ENCODE measurements at regions not wholly inside any gene's neighbourhood (a gene's known extent, or its start where the extent isn't known, plus 50 kb on each side); places are given as distances from the start of the nearest gene placed in this dataset.
"Not testable (repeated sequence)": the region's sequence is repeated elsewhere in the genome, so short reads cannot be mapped to it uniquely, and the experiment has no call there.

DNA sequence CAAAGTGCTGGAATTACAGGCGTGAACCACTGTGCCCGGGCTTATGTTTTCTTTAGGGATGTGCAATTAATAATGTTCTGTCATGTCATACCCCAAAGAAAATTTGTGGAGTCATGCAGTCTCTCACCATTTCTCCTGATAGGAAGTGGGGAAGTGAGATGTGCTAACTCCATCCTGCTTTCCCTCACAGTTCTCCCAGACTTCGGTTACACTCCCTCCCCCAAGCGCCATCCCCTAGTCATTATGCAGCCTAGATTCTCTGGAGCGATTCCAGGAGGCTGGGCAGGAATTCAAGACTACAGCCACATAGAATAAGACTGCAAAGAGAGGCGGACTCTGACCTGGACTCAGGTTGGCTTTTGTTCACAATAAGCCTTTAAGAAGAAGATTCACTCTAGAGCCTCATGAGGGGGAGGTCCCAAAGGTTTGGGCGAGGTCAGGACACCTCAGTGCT, 271.4 kb downstream of the ALDH8A1 start:
- intact Hi-C loops (cut with micrococcal nuclease) = no loop called here

DNA sequence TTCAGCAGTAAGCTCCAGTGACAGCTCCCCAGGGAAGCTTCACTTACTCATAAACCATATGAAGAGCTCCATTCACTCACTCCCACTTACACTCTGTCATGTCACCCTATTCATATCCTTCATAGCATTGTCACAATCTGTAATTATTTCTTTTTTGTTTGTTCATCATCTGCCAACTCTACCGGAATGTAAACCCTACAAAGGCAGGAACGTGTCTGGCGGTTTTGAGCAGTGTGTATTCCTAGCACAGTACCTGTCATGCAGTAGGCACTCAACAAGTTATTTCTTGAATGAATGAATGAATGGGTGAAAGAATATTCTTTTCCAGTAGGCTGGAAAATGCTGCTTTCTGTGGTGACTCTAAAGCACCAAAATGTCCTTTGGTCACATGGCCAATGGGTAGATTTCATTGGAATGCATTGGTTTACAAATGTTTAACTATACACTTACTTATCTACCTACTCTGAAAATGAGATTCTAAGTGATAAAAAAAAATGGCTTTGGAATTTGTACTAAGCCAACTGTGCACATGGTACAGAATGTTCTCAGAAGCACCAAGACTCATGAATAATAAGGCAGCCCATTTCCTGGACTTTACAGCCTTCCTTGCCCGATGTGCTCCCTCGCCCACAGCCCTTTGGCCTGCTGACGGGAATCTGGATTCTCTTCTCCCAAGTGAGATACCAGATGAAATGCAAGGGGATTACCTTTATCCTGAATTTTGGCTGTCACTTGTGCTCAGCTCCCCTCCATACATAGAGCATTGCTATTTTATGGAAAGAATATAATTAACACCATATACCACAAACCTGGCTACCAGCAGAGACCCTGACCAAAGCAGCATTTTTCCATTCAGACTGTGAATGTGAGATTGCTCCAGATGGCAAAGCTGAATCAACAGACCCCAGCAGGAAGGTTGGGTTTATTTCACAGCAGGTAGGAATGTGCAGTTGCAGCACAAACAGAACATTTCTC, 273.3 kb downstream of the ALDH8A1 start:
- intact Hi-C loops (cut with micrococcal nuclease) = no loop called here

DNA sequence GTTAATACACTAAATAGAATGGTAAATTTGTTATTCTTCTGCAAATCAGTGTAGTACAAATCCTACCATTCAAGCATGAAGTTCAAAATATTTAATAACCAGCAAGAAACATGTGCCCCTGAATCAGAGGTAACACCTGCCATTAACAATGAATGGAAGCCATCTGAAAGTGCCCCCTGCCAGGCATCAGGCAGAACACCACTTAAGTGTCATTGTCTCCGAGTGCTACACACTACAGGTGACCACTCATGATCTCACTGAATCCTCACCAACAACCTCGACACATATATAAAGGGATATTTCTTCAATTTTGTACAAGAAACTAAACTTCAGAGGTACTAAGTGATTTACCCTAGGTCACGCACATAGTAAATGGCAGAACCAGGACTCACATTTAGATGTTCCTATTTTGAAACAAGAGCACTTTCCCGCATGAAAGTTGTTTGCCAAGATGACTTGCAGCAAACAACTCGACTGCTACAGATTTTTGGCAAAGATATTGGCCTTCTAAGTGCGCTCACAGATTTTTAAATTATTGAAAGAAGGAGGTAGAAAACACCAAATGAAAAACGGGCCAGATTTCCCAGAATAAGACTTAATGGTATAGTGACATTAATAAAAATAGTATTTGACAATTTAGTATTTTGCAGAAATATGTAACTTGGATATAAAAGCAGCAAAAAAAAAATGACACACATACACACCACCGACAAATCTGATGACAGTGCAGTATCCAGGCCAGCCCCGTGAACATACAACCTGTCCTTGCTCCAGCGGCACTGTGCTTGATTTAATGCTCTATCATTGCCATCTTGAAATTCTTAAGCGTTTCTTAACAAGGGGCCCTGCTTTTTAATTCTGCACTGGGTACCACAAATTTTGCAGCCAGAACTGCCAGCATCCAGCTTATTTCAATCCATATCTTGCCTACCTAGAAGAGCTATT, 274.5 kb downstream of the ALDH8A1 start:
- intact Hi-C loops (cut with micrococcal nuclease) = no loop called here

DNA sequence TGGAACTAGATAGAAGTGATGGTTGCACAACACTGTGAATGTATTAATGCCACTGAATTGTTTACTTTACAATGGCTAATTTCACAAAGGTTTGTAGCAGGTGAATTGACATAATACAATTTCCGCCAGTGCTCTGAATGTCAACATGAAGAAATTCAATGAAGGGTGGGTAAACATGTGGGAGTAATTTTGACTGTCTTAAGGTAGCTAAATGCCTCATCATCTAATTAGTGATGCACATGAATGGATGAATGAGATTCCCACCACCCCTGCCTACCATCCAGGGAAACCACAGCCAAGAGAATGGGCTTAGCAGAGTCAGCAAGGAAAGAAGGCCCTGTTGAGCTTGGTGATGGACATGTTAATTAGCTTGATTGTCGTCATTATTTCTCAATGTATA, 275.3 kb downstream of the ALDH8A1 start:
- intact Hi-C loops (cut with micrococcal nuclease) = no loop called here

DNA sequence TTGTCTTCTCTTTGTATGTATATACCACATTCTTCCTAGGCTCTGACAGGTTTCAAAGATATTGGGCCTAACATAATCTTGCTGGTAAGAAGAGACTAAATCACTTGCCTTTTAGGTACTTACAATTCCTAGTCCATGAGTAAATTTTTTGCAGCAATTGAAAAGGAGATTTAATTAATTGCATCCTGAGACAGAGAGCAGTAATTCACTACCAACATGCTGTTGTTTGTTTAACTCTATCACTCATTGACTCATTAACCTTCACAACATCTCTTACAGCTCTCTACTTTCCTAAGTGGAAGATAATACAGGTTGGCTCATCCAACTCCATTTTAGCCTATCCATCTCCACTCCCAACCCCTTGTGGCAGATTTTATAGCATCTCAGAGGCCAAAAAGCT, 280.4 kb downstream of the ALDH8A1 start:
- intact Hi-C loops (cut with micrococcal nuclease) = no loop called here

DNA sequence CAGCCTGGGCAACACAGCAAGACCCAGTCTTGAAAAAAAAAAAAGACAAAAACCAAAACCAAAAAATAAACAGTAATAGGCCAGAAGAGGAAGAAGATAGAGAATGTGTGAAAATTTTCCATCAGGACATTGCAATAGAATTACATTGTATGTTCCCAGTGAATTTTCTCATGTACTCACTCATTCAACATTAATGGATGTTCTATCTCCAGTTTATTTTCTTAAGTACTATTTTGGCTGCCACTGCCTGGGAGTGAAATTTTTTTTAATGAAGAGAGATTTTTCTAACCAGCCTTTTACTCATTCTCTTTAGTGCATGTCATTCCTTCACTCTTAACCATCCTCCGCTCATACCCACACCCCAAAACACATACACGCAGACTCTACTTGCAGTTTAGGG, 282.8 kb downstream of the ALDH8A1 start:
- intact Hi-C loops (cut with micrococcal nuclease) = no loop called here

DNA sequence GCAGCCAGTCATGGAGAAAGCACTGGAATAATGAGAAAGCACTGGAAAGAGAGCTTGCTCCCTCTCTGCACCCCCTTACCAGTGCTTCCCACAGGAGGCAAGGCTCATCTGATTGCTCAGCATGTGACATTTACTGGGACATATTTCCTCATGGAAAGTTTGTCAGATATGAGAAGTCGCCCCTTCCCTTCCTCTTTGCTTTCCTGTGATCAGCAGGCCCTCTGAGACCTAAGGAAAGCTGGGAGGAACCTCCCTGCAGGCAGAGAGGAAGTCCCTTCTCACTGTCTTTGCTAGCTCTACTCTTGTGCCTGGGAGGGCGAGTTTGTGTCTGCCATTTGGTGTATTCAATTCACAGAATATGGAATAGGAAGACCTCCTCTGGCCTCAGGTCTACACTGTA, 283.8 kb downstream of the ALDH8A1 start:
- intact Hi-C loops (cut with micrococcal nuclease) = no loop called here

DNA sequence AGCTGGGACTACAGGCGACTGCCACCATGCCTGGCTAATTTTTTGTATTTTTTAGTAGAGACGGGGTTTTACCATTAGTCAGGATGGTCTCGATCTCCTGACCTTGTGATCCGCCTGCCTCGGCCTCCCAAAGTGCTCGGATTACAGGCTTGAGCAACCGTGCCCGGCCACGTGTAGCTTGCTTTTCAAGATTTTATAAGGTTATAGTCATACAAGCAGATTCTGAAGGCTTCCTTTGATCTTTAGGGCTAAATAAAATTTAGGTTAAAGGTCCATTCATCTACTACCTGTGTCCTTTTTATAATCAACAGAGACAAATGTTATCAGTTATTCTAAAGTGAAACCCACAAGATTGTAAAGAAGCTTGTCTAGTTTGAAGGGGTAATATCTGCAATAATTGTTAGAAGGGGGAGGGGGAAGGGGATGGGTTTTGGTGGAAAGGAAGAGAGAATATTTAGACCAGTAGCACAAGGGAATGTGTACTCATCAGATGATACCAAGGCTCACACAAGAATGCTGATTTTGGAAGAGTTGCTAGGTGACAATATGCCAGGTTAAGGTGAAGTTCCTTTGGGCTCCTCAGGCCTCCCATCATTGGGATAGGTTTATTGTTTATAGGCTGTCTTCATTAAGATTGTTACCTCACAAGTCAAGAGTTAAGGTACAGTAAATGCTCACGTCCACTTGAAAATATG, 284.7 kb downstream of the ALDH8A1 start:
- intact Hi-C loops (cut with micrococcal nuclease) = no loop called here

DNA sequence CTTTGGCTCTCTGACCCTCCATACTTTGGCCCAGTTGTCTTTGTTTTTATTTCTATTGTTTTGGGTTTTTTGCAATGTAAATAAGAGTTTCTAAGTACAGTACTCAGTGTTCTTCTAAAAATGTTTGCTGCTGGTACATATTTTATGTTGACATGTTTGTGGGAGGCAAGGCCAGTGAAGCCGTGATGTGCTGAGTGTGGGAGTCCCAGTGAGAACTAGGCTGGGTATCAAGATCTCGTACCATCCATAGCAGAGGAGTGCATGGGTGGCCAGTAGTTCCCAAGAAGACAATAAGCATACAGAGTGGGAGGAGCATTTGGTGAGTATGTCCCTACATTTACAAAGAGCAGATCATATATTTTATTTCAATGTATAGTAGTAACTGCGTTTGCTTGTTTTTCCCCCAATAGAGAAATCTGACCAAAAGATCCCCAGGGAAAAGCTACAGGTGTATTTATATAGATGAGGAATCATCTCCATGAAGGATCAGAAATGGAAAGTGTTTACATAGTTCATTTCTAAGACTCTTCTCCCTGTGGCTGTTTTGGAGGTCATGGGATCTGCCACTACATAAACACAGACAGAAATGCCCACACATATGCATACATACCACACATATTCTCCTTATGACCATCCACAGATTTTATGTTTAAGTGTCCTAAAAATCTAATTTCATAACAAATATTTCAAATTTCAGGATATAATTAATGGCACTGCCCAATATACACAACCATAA, 285.9 kb downstream of the ALDH8A1 start:
- intact Hi-C loops (cut with micrococcal nuclease) = no loop called here

DNA sequence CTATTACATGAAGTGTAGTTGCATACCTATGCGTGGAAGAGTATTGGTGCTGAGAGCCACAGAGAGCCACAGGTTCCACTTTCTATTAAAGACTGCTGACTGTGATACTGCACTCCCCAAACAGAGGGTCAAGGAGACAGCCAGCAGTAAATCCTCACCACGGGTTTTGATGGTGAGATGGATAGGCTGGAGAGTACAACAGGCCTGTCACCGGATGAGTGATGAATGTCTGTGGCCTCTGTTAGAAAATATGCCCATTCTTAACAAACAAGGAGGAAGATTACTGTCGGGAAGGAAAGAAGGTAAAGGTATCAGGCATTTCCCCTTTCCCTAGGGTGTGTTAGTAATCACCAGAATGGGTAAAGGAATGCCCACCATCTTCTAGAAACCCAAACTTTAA, 286.5 kb downstream of the ALDH8A1 start:
- intact Hi-C loops (cut with micrococcal nuclease) = no loop called here

DNA sequence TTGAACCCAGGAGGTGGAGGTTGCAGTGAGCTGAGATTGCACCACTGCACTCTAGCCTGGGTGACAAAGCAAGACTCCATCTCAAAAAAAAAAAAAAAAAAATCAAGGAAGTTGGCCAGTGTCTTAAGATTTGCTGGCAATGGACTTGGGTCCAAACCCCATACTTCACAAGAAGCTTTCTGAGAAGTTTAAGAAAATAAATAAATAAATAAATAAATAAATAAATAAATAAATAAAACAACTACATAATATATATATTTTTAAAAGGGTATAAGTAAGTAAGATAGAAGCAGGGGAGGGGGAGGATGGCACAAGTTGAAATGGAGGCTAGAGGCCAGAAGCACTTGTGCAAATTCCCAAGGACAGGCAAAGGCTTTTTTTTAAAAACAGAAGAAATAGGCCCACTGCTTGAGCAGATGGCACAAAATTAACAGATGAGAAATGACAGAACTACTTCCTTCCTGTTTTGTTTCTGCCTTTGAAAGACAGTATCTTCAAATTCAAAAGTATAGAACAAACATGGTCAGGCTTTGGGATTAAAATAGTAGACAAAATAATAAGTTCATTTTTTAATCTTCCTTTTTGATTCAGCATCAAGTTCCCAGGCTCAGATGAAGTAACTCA, 287.7 kb downstream of the ALDH8A1 start:
- intact Hi-C loops (cut with micrococcal nuclease) = no loop called here

DNA sequence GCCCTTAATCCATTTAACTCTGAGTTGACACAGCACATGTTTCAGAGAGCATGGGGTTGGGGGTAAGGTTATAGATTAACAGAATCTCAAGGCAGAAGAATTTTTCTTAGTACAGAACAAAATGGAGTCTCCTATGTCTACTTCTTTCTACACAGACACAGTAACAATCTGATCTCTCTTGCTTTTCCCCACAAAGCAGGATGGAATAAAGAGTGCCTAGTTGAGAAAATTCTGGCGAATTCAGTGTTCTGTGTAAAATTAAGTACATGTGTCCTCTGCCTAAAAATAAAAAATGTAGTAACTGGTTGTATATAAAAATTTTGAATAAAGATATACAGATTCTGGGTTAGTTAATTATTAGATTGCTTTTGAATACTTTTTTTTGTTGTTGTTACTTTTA, 290.0 kb downstream of the ALDH8A1 start:
- intact Hi-C loops (cut with micrococcal nuclease) = not testable (repeated sequence)

DNA sequence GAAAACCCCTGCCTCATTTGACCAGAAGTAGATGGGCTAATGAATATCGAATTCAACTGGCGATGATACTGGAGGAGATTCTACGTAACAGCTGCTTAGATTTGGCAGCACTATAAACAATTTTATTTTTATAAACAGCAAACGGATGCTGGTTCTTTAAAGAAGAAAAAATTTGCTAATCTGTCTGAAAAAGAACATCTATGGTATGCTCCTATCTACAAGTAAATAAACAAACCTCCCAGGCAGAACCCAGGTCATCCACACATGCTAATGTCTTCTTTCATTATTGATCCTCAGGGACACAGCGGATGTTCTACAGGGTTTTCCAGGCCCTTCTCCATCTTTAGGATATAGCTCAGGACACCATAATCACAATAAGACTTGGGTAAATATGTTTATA, 291.3 kb downstream of the ALDH8A1 start:
- intact Hi-C loops (cut with micrococcal nuclease) = no loop called here

DNA sequence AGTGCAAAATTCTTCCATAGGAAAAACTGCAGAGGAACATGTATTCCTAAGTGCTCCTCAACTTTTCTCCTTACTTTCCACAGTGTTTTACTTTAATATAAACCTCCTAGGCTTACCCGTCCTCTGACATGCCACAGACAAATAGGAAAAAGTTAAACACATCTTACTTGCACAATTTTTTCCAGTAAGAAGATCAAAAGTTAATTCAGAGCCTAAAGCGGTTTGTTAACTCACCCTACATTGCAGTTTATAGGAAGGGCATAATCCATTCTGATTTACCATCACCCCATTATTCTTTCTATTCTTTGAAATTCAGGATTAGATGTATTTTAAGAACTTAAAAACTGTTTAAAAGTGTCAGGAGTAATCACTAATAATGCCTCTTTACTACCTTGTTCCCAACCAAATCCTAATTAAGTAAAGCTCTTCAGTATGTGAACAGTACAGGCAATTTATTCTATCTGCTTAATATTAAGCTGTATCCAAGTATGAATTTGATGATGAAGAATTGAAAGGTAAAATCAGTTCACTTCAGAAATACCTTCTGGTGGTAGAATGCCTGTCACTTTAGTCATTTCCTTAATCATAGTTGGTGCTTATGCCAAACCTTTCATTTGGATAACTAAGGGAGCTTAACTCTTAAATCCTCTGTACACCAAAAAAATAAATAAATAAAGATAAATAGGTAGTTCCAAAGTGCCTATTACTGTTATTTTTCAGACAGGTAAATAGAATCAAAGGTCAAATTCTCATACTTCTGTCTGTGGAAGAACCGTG, 292.0 kb downstream of the ALDH8A1 start:
- intact Hi-C loops (cut with micrococcal nuclease) = no loop called here

DNA sequence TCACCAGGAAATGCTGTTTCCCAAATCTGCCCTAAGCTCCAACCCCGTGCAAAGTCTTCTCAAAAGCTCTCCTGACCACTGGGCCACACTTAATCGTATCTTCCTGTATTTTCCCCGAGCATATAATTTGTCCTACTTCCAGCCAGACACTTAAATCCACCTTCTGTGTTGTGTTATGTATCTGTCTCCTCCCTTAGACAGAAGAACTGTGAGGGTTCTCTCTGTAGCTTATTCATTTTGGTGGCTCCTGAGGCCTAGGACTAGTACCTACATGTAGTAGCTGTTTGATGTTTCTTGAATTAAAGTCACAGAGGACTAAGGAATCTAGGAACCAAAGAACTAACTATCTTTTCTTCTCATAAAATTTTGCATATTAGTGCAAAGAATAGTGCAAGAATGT, 292.6 kb downstream of the ALDH8A1 start:
- intact Hi-C loops (cut with micrococcal nuclease) = no loop called here

DNA sequence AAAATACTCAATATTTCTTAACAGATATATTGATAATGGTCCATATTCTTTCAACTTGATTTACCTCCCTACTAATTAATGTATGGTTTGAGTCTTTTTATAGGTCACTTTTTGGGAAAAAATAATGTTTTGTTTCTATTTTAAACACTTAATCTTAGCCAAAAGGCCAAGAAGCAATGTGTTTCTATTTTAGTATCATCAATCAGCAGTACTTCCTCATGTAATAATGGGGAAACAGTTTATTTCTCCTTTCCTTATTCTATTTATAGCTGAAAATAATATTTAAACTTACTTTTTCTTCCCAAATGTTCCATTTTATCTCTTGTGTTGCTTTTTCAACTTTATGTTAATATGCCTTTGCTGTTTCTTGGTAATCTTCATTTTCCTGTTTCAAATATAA, 295.1 kb downstream of the ALDH8A1 start:
- intact Hi-C loops (cut with micrococcal nuclease) = loop anchor here (5.0 kb wide), 1 partner anchor 1087 kb away; no protein-coding TSS in a partner anchor

DNA sequence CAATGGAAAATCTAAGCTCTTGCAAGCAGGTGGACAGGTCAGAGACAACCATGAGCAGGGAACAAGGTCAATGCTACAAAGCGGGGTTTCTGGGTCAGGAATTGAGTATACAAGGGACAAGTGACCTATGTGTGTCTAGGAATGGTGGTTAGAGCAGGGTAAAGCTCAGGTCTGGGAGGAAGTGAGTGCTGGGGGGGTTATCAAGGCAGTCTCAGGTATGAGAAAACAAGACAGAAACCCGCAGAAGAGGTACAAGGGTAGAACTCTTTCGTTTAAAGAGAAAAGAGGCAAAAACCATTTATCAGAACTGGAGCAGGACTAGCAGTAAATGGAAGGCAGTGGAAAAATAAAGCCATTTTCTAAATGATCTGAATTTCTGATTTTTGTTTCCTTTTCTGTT, 298.4 kb downstream of the ALDH8A1 start:
- intact Hi-C loops (cut with micrococcal nuclease) = loop anchor here (5.0 kb wide), 1 partner anchor 1084 kb away; no protein-coding TSS in a partner anchor

DNA sequence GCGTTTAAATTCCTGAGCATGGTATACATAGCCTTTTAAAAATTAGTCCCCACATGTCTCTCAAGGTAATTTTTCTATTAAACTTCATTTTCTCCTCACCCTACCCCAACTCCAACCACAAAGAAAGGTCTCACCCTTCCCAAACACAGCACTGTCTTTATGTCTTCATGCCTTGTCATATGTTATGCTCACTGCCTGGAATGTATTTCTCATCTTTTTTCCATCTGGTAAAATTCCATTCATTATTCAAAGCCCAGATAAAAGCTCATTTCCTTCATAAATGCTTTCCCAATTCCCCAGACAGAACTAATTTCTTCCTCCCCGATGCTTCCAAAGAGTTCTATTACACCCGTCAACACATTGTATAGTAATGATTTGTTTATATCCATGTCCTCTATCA, 302.0 kb downstream of the ALDH8A1 start:
- intact Hi-C loops (cut with micrococcal nuclease) = loop anchor here (10.0 kb wide), 2 partner anchors 237 to 363 kb away; no protein-coding TSS in a partner anchor

DNA sequence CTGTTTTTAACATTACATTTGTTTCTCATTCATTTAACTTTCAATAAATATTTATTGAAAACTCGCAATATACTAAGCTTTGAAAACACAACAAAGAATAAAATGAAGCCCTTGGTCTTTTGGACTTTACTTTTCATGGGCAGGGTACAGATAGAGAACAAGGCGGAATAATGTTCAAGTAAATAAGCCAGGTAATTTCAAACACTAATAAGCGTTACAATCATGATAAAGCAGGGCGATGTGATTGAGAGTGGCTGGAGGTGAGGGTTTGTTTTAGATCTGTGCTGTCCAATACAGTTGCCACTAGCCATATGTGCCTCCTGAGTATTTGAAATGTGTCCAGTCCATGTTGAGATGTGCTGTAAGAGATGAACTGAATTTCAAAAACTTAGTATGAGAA, 307.1 kb downstream of the ALDH8A1 start:
- intact Hi-C loops (cut with micrococcal nuclease) = loop anchor here (5.0 to 10.0 kb wide), 3 partner anchors 111 to 358 kb away; no protein-coding TSS in a partner anchor
